ENCODE measurements at regions not wholly inside any gene's neighbourhood (a gene's known extent, or its start where the extent isn't known, plus 50 kb on each side); places are given as distances from the start of the nearest gene placed in this dataset.

DNA sequence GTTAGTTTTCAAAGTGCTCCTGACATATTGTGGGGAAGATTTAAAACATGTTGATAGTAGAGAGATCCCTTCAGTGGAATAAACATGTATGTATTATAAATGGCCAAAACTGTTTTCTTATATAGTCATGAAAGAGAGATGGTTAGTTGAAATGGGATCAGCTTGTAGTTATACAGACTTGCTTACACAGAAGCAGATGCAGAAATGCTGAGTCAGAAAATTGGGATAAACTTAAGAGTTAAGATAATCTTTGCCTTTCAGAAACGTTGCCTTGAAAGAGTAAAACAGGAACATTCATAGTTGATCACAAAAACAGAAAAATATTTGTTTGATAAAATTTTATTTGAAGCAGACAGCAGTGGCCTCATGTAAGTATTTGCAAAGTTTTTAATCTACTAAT lies 433.2 kb upstream of the BCHE start:
- intact Hi-C loops (cut with micrococcal nuclease) (no loop called here), in situ Hi-C loops (cut with MboI) (no loop called here)
- Histone ChIP-seq H3K4me3 (no peak overlapping the region), H3K9me3 (replicated peaks; ENCODE audit: control insufficient read depth, insufficient read depth, low read depth, low read length) (no peaks in the 10 kb centered on the region), H3K9me1 (ENCODE audit: control insufficient read depth, insufficient read depth, low read length) (no peaks in the 10 kb centered on the region), H3K9ac (ENCODE audit: insufficient read depth in 1 of 2, low read depth in 2 of 2, low read length in 2 of 2) (no peak overlapping the region), H3K4me2 (ENCODE audit: insufficient read depth, low read length) (no peak overlapping the region), H2AFZ (ENCODE audit: low read depth, low read length) (no peak overlapping the region), H3K4me1 (replicated peaks in 1 of 2; ENCODE audit: control insufficient read depth in 2 of 2, insufficient read depth in 2 of 2, low read length in 2 of 2) (no peaks in the 10 kb centered on the region), H3K36me3 (ENCODE audit: control insufficient read depth, insufficient read depth, low read length) (no peaks in the 10 kb centered on the region), H3K27ac (ENCODE audit: extremely low read depth, low read depth, low read length) (no peak overlapping the region), H3K79me2 (ENCODE audit: control insufficient read depth, insufficient read depth, low read length) (no peaks in the 10 kb centered on the region), H3K27me3 (ENCODE audit: control insufficient read depth in 2 of 2, insufficient read depth in 2 of 2, low read length in 2 of 2) (no peaks in the 10 kb centered on the region), H4K20me1 (replicated peaks; ENCODE audit: control insufficient read depth, insufficient read depth, low read length) (no peaks in the 10 kb centered on the region)
- no peak for ATAC-seq
- no TSS peak for BruUV-seq (replicated peaks)
- ChIA-PET POLR2A (no interaction called here), CTCF (ENCODE audit: low intra/inter-chr PET ratio) (no interaction called here)
- DNase-seq (ENCODE audit: extremely low read depth in 1 of 4, low spot score in 3 of 4) = no peak
- 0% methylated on average over 1 of the region's 1 CpG for WGBS (ENCODE audit: insufficient coverage, low coverage, missing lambda C conversion rate)
- FAIRE-seq = no peak
- TF ChIP-seq BACH1 (tag; IDR thresholded peaks at IDR 0.05) (peak; percentile 91), NCOR1 (IDR thresholded peaks at IDR 0.05) (no peak), LARP7 (IDR thresholded peaks at IDR 0.05) (no peak), ZNF121 (CRISPR knock-in tag; conservative IDR thresholded peaks at IDR 0.05) (no peak), CBX2 (IDR thresholded peaks at IDR 0.05; ENCODE audit: insufficient read depth, low read length, poor library complexity, severe bottlenecking) (no peak), CEBPB (tag; IDR thresholded peaks at IDR 0.05) (no peak), PML (IDR thresholded peaks at IDR 0.05; ENCODE audit: low read length) (no peak), NR4A1 (CRISPR knock-in tag; IDR thresholded peaks at IDR 0.05) (no peak), NR4A1 (tag; IDR thresholded peaks at IDR 0.05) (no peak), ZNF316 (IDR thresholded peaks at IDR 0.05) (peak; percentile 88), ASH1L (IDR thresholded peaks at IDR 0.05; ENCODE audit: borderline replicate concordance, low read depth, partially characterized antibody) (no peak), MCM3 (IDR thresholded peaks at IDR 0.05) (no peak), PRMT5 (CRISPR knock-in tag; IDR thresholded peaks at IDR 0.05) (no peak), MAFK (IDR thresholded peaks at IDR 0.05; ENCODE audit: low read length) (peak; percentile 87), HCFC1 (IDR thresholded peaks at IDR 0.05; ENCODE audit: low read depth, low read length) (no peak), ZNF696 (CRISPR knock-in tag; conservative IDR thresholded peaks at IDR 0.05) (no peak), ELF2 (CRISPR knock-in tag; IDR thresholded peaks at IDR 0.05) (no peak), FOXA1 (IDR thresholded peaks at IDR 0.05; ENCODE audit: borderline replicate concordance) (no peak), CHCHD3 (CRISPR knock-in tag; IDR thresholded peaks at IDR 0.05) (no peak), EHMT2 (IDR thresholded peaks at IDR 0.05) (no peak), SP2 (IDR thresholded peaks at IDR 0.05; ENCODE audit: extremely low read depth, low read depth, low read length, poor library complexity, severe bottlenecking) (no peak), CHD4 (IDR thresholded peaks at IDR 0.05; ENCODE audit: insufficient read depth, insufficient replicate concordance, low read depth, low read length, poor library complexity, severe bottlenecking) (no peak), C11orf30 (IDR thresholded peaks at IDR 0.05; ENCODE audit: low read depth) (peak; percentile 78), SRSF1 (IDR thresholded peaks at IDR 0.05; ENCODE audit: low read depth, low read length) (no peak), ETS2 (tag; IDR thresholded peaks at IDR 0.05; ENCODE audit: borderline replicate concordance, poor library complexity, severe bottlenecking) (no peak)
- TF ChIP-seq, protein P1, sequence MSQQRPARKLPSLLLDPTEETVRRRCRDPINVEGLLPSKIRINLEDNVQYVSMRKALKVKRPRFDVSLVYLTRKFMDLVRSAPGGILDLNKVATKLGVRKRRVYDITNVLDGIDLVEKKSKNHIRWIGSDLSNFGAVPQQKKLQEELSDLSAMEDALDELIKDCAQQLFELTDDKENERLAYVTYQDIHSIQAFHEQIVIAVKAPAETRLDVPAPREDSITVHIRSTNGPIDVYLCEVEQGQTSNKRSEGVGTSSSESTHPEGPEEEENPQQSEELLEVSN (IDR thresholded peaks at IDR 0.05; ENCODE audit: borderline replicate concordance in 1 of 2, extremely low read depth in 1 of 2, insufficient read depth in 1 of 2, insufficient read length in 1 of 2, low read depth in 1 of 2, low read length in 1 of 2, poor library complexity in 1 of 2, severe bottlenecking in 1 of 2) = no peak

Data from K562 (cell line).